HUES6 (cell line): ENCODE measurements at regions not wholly inside any gene's neighbourhood (a gene's known extent, or its start where the extent isn't known, plus 50 kb on each side); places are given as distances from the start of the nearest gene placed in this dataset.

Source experiments
- H3K27ac ChIP-seq: 2 replicates; pipeline ENCODE4 v1.7.0; 2013; ENCODE audit warnings: low read depth, mild to moderate bottlenecking, low read length, inconsistent platforms
- H3K27me3 ChIP-seq: 2 replicates; pipeline ENCODE4 v1.6.1; 2013; ENCODE audit warnings: low read length; ENCODE audit not compliant: control insufficient read depth, insufficient read depth
- H3K36me3 ChIP-seq: 2 replicates; pipeline ENCODE4 v1.6.1; 2013; ENCODE audit warnings: low read length; ENCODE audit not compliant: control insufficient read depth, insufficient read depth
- H3K4me1 ChIP-seq: 2 replicates; pipeline ENCODE4 v1.6.1; 2013; ENCODE audit warnings: low read length; ENCODE audit not compliant: control insufficient read depth, insufficient read depth
- H3K4me3 ChIP-seq: 2 replicates; pipeline ENCODE4 v1.5.1; 2013; ENCODE audit warnings: low read depth, low read length
- H3K9ac ChIP-seq: one replicate; pipeline ENCODE4 v1.6.1; 2013; ENCODE audit warnings: mild to moderate bottlenecking, low read length
- H3K9me3 ChIP-seq: 2 replicates; pipeline ENCODE4 v1.6.1; 2013; ENCODE audit warnings: low read depth, low read length; ENCODE audit not compliant: control insufficient read depth, insufficient read depth

- H3K36me3 ChIP-seq = no peaks in the 10 kb centered on the region
Observed at GRCh38 chr18:34659579-34660517, 50.2 kb upstream of the DTNA start.

More at GRCh38 chr18:34659579-34660517, 50.2 kb upstream of the DTNA start:
- Histone ChIP-seq H3K4me3 (peak overlapping the region; percentile 30), H3K4me1 (peaks cover 69% of the 10 kb centered on the region), H3K27me3 (no peaks in the 10 kb centered on the region), H3K27ac (peak overlapping the region; percentile 94), H3K9me3 (no peaks in the 10 kb centered on the region), H3K9ac (peak overlapping the region; percentile 76)
